B cell (primary cell): ENCODE measurements at regions not wholly inside any gene's neighbourhood (a gene's known extent, or its start where the extent isn't known, plus 50 kb on each side); places are given as distances from the start of the nearest gene placed in this dataset.

Experiments
- EZH2 ChIP-seq: IDR thresholded peaks from 2 replicates; pipeline ENCODE4 v1.6.1; 2012; ENCODE audit warnings: borderline replicate concordance, low read depth, mild to moderate bottlenecking, moderate library complexity, low read length; ENCODE audit not compliant: insufficient read depth, poor library complexity, severe bottlenecking
- TF ChIP-seq, protein P1 (sequence below): fragments of 200-600 bp; IDR thresholded peaks from one replicate; pipeline ENCODE4 v1.8.0; 2022; ENCODE audit warnings: antibody characterized with exemption, mild to moderate bottlenecking

DNA sequence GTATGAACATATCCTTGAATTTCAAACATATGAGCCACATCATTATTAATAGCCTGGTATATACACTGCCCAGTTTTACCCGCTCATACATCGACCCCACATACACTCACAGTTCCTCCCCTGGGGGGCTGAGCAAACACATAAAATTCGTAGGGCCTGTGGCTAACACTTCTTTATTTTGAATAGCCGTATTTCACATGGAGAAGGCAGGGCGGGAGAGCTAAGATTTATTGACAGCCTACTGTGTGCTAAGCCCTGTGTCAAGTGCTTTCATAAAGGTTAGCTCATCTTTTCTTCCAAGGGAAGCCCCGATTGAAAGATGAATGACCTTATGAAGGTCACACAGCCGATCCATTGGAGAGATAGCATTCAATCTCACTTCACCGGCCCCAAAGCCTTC lies 134.4 kb downstream of the ENC1 start:
- no peak for TF ChIP-seq EZH2
- TF ChIP-seq, protein P1, sequence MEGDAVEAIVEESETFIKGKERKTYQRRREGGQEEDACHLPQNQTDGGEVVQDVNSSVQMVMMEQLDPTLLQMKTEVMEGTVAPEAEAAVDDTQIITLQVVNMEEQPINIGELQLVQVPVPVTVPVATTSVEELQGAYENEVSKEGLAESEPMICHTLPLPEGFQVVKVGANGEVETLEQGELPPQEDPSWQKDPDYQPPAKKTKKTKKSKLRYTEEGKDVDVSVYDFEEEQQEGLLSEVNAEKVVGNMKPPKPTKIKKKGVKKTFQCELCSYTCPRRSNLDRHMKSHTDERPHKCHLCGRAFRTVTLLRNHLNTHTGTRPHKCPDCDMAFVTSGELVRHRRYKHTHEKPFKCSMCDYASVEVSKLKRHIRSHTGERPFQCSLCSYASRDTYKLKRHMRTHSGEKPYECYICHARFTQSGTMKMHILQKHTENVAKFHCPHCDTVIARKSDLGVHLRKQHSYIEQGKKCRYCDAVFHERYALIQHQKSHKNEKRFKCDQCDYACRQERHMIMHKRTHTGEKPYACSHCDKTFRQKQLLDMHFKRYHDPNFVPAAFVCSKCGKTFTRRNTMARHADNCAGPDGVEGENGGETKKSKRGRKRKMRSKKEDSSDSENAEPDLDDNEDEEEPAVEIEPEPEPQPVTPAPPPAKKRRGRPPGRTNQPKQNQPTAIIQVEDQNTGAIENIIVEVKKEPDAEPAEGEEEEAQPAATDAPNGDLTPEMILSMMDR: no peak
